NOMO-1 treated with dmso at 0.1 percent for 144 hours (cell line): ENCODE measurements at regions not wholly inside any gene's neighbourhood (a gene's known extent, or its start where the extent isn't known, plus 50 kb on each side); places are given as distances from the start of the nearest gene placed in this dataset.
"Not testable (repeated sequence)": the region's sequence is repeated elsewhere in the genome, so short reads cannot be mapped to it uniquely, and the experiment has no call there.

Source experiments
- DNase-seq: peaks from one replicate; lab custom pipeline; 2025; ENCODE audit not compliant: unreplicated experiment; lab: John Stamatoyannopoulos, UW

DNA sequence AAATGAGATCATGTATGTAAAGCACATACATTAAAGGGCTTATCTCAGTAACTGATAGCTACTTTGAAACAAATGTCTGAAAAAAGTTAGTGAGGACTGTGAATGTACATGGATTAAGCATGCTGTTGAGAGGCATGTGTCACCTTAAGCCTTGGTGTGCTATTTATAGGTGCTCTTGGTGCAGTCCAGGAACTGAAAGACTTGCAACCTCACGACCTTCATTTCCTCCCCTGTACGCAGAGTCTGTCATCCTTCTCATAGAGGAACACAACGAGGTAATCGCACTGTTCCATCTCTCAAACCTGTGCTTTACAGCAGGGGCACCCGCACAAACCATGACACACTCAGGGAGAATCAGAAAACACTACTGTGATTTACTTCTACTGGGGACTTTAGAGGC lies 65.6 kb downstream of the UFM1 start:
- DNase-seq = no peak

DNA sequence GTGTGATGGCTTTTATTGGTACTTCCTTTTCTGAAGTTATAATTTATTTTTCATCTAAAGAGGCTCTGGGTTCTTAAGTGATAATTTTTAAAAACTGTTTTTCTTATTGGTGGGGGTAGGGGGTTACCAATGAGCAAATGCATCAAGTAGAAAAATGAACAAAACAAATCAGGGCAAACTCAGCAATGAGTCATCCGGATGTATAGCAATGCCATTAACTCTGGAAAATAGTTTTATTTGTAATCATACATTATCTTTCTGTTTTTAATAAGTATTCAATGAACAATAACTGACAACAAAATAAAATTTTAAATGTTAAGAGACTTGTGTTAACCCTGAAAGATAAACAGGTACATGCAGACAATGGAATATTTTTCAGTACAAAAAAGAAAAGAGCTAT lies 67.6 kb downstream of the UFM1 start:
- DNase-seq = no peak

DNA sequence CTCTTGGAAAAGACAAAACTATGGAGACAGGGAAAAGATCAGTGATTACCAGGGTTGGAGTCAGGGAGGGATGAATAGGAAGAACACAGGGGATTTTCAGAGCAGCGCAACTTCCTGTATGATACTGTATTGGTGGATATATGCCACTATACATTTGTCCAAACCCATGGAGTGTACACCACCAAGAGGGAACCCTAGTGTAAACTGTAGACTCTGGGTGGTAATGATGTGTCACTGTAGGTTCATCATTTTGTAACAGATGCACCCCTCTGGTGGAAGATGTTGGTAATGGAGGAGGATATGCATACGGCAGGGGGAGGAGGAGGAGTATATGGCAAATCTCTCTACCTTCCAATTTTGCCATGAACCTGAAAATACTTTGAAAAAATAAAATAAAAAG lies 68.1 kb downstream of the UFM1 start:
- no peak for DNase-seq

DNA sequence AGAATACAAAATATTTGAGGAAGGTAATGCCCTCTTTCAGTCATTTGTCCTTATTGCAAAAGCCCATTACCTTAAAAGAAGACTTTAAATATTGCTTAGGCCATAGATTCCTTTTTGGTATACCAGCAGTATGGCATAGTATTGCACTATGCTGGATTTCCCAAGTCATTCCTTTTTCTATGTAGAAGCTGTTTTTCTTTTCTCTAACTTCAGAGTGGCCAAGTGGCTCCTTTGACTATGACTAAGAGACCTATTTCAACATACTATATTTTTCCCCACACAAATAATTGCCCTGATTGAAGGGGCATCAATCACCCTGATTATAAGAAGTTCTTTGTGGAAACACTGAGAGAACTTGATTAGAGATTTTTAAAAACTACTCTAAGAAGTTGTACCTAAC lies 68.6 kb downstream of the UFM1 start:
- no peak for DNase-seq

DNA sequence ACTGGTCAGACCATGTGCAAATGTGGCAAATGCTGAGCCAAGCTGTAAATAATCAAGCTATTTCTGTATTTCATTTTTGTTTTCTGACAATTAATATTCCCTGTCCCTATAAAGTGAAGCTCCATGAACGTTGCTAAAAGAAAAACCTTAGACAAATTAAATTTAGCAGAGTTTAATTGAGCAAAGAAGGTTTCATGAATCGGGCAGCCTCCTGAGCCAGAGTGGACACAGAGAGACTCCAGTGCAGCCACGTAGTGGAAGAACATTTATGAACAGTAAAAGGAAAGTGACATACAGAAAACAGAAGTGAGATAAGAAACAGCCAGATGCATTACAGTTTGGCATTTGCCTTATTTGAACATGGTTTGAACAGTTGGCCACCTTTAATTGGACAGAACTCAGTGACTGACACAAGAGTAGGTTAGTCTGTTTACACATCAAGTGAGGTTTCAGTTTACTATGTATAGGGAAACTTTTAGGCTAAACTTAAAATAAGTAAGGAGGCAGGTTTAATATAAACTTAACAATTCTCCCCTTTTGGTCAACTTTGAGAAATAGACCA lies 69.7 kb downstream of the UFM1 start:
- DNase-seq = no peak

DNA sequence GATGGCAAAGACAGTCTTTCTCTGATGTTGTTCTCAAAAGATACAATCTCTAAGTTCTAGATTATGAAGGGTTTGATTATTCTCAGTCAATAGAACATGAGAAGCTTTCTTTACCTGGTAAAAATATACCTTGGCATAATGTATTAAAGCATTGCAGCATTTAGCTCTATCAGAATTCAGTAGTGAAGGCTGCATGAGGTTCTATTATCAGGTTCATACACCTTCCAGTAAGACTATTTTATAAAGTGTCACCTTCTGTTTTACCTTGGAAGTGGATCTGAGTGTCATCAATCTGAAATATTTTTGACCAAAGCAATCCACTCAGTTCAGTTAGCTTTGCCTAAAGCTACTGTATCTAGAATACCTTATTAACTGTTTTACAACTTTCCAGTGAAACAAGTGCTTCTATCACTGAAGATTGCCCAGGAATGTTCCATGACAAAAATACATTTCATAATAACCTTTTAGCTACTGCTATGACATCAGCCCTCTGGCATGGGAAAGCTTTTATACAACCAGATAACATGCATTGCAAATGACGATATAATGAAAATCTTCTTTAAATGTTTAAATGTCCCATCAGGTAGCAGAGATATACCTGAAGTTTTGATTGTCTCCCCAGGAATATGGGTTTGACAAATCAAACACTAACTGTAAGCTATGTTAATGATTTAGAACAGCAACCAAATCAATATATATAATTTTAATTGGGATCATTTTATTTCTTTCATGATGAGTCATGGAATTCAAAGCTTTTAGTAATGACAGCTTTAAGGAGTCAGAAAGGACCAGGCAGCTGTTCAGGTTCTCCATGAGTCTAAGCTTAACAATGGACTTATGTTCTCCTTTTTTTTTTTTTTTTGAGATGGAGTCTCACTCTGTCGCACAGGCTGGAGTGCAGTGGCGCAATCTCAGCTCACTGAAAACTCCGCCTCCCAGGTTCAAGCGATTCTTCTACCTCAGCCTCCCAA lies 72.2 kb downstream of the UFM1 start:
- no peak for DNase-seq

DNA sequence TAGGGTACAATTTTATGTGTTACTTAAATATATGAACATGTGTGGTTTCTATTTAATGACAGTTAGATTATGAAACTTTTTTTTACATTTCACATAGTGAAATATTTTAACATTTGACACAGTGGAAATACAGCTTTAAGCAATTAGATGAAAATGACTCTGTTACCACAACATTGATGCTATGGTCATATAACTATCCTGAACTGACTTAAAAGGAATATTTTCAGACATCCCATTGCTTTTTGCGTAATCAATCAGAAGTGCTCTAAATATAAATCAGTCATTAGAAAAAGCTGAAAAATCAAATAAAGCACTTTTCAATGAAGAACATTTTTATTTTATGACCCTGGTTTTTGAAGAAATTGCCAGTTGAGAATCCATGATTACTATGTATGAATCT lies 80.3 kb downstream of the UFM1 start:
- no peak for DNase-seq

DNA sequence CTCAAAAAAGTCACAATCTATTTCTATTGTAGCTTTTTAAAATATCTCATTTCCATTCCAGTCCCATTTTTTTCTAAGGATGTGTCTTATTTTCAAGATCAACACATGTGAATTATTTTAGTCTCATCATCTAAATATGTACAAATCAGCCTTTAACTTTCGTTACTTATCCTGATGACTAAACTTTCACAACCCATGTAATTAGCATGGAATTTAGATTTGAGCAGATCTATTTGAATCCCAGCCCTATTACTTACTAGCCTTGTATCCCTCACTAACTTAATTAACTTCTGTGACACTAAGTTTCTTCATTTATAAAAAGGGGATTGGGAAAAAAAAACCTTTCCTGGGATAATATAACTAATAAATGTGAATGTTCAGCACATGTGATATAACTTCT lies 81.1 kb downstream of the UFM1 start:
- DNase-seq = no peak

DNA sequence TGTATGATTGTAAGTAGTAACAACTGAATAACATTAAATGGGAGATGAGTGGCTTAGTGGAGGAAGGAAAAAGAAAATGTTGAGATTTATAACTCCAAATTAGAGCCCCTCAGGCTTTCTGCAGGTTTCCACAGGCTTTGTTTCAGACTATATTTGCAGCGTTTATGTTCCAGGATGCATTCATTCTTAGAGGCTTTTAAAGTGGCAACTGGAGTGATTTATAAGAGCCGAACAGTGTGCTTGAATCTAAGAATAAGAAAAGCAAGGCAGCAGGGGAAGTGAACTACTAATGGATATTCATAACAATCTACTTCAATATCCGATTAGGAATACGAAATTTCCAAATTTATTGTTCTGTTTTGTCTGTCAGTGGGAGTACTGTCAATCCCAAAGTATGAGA lies 91.0 kb downstream of the UFM1 start:
- no peak for DNase-seq

DNA sequence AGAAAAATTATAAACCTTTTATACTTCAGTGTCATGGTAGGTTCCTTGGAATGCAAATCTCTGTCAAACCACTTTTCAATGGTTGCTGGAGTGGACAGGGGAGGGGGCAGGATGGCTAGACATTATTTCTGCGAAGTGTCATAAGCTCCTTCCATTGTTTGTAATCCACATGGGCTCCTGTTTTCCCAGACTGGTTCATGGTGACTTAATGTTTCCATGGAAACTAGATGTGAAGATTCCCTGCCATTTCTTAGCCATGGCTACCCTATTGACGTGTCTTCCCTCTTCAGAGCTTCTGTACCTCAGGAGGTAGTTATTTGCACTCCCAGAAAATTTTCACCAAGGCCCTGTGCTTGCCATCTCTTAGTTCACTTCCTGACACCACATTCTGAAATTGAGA lies 95.3 kb downstream of the UFM1 start:
- DNase-seq = no peak

DNA sequence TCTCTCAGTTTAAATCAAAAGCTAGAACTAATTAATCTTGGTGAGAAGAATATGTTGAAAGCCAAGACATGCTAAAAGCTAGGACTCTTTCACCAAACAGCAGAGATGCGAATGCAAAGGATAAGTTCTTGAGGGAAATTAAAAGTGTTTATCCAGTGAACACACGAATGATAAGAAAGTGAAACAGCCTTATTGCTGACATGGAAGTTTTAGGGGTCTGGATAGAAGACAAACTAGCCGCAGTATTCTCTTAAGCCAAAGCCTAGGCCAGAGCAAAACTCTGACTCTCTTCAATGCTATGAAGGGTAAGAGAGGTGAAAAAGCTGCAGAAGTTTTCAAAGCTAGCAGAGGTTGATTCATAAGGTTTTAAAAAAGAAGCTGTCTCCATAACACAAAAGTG lies 103.0 kb downstream of the UFM1 start:
- no peak for DNase-seq

DNA sequence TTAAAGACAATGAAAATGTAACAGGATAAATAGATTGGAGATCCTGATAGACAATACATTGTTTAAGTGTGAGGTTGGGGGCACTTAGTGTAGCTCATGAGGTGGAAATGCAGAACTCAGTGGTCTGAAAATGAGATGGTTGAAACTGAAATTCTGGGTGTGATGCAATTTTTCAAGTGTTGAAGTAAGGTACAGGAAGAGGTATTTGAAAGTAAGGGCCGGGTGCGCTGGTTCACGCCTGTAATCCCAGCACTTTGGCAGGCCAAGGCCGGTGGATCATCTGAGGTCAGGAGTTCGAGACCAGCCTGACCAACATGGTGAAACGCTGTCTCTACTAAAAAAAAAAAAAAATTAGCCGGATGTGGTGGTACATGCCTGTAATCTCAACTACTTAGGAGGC lies 113.0 kb downstream of the UFM1 start:
- no peak for DNase-seq

DNA sequence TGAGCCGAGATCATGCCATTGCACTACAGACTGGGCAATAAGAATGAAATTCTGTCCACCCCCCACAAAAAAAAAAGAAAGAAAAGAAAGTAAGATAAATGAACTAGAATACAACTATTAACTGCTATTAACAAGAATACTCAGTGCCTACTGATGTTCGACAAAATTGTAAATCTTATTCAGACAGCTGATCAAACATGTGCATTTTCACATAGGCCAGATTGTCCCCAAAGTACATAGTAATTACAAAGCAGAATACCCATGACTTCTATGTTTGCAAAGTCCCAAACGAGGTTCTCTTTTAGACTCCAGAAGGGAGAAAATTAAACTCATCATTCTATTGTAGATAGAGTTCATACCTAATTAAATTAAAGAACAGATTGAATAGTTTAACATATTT lies 113.4 kb downstream of the UFM1 start:
- no peak for DNase-seq

DNA sequence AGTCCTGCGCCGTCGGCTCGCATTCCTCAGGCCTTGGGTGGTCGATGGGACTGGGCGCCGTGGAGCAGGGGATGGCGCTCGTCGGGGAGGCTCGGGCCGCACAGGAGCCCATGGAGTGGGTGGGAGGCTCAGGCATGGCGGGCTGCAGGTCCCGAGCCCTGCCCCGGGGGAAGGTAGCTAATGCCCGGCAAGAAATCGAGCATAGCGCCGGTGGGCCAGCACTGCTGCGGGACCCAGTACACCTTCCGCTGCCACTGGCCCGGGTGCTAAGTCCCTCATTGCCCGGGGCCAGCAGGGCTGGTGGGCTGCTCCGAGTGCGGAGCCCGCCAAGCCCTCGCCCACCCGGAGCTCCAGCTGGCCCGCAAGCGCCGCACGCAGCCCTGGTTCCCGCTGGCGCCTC lies 122.8 kb downstream of the UFM1 start:
- DNase-seq = not testable (repeated sequence)

DNA sequence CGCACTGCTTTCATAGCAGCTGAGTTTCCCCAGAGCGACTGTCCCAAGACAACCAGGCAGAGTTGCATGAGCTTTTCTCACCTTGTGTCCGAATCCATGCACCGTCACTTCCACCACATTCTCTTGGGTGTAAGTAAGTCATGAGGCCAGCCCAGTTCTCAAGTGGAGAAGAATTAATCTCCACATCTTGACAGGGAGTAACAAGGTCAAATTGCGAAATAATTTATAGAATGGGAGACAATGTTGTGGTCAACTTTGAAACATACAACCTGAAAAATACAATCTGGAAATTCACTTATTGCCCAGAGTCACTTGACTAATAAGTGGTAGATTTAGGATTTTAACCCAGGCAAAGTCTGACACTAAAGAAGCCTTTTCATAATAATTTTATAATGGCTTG lies 123.7 kb downstream of the UFM1 start:
- no peak for DNase-seq

DNA sequence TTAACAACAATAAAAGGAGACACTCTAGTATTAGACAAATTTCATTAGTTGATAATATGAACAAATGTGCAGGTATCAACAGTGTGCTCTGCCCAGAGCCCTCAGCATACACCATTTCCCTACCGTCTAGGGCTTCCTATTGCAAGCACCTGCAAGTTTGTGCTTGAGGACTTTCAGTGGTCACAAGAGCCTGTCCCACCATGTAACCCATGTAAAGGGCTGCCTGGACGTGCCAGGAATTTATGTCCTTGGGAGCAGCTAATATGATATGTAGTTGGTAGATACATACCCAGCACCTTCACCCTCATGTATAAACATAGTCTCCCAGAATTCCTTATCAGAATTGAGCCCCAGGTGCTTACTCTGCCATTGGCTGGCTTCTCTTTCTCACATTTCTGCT lies 128.0 kb downstream of the UFM1 start:
- DNase-seq = no peak

DNA sequence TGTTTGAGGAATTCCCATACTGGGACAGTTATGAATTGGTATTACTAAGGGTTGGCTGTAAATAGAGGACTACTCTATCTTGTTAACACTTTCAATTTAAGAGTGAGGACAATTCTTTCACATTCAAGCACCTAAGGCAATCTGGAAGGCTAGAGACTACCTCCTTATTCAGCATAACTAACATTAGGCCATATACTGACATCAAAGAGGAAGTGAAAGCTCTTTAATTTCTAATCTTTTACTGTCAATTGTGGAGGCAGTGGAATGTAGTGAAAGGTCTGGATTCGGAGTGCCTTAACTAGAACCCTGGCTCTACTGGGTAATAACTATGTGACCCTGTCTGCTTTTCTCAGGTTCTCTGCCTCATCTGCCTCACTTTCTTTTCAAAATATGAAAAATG lies 134.0 kb downstream of the UFM1 start:
- peak; percentile 9 for DNase-seq

DNA sequence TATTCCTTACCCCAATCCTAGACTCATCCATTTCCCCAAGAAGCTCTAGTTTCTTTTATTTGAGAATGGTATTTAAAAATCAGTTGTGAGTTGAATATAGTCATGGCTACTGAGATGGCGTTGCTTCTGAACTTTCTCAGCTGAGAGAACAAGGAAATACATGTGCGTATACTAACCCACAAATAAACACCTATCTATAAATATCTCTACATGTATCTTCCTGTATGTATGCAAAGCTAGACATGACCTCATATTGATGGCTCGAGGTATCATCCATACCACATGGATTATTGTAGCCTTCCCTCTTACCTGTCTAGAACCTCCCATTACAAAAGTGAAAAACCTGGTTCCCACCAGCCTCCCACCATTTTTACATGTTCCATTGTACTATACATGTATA lies 141.0 kb downstream of the UFM1 start:
- DNase-seq = no peak

DNA sequence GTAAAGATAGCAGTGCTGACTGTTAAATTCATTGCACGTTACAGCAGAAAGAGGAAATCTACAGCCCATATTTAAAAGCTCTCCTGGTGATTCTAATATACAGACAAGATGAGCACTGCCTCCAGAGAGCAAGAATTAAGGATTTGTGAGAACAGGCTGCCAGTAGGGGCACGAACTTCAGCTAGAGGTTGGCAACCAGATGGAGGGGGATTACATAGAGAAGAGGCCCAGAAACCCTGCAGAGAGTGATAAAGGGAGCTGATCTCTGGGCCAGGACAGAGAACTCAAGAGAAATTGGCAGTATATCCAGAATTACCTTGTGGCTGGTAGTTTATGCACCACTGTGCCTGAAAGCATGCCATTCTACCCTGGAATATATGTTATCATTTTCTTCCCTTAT lies 144.8 kb downstream of the UFM1 start:
- DNase-seq = no peak

DNA sequence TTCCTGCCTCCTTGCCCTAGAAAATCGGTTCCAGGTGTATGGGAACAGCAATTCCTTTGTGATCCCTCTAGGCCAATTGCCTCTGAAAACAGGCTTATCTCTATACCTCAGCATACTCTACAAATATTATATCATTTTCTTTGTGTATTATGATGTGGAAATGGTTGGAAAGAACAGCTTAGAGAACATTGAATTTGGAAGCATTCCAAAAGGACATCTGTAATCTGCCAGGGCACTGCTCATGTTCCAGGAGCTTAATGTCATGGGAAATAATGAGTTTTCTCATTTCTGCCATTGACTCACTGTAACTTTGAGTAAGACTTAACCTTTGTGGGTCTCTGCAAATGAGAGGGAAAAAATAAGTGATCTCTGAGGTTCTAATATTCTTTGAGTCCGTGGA lies 147.3 kb downstream of the UFM1 start:
- no peak for DNase-seq

DNA sequence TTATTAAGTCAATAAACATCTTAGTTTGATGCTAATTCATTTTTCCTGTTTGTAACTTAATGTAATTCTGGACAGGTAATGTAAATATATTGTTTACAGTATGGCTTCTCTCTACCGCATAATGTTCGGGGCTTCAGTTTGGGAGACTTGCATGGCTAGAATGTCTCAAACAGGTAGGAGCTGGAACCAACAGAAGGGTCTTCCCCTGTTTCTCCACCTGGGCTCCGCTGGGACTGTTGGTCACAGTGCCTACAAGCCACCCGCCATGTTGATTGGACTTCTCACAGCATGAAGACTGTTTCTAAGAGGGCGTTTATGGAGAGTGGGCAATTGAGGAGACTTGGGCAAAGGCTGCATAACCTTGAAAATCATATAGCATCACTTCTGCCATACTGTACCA lies 148.6 kb downstream of the UFM1 start:
- no peak for DNase-seq

DNA sequence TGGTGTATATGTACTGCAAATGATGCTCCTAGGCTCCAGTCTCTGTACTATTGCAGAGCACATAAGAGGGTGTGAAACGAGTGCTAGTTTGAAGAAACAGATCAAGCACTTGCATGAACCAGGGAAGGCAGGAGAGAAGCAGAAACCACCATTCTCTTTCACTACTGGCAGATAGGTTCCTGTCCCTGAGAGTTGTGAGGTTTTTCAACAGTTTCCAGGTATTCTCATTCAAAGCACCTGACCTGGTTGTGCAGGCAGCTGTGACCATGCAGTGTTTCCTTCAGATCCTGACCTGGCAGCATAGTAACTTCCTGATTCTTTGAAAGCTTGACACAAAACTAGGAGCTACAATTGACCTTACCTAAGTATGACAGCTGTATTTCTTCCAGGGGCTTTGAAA lies 164.9 kb downstream of the UFM1 start:
- DNase-seq = no peak

DNA sequence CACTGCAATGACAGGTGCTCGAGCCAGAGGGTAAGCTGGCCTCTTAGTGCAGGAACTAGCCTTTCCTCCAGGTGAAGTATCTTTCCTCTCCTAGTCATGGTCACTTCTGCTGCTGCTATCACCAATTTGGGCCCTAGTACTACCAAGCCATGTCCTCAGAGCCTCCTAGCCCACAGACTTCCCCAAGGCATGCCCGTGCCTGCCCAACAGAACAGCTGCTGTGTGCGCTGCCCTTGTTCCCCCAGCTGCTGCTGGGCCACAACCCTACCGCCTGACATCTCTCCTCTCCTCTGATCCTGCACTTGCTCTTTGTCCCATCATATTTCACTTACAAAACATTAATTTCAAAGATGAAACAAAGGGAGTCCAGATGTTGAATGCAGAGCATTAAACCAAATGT lies 168.5 kb upstream of the FREM2 start:
- DNase-seq = no peak
